PC-3 (cell line): ENCODE measurements at regions not wholly inside any gene's neighbourhood (a gene's known extent, or its start where the extent isn't known, plus 50 kb on each side); places are given as distances from the start of the nearest gene placed in this dataset.

Experiments
- CTCF ChIP-seq: fragments of 300-600 bp; sonication (generic); conservative IDR thresholded peaks from 2 replicates; pipeline ENCODE4 v1.5.1; 2017; ENCODE audit warnings: antibody characterized with exemption, low read depth, mild to moderate bottlenecking, low read length
- EZH2 ChIP-seq: fragments of 300-600 bp; sonication (generic); IDR thresholded peaks from one replicate; pipeline ENCODE4 v1.6.1; 2017; ENCODE audit warnings: antibody characterized with exemption, mild to moderate bottlenecking, low read length; ENCODE audit not compliant: unreplicated experiment
- EZH2phosphoT487 ChIP-seq: fragments of 300-600 bp; sonication (generic); IDR thresholded peaks from 2 replicates; pipeline ENCODE4 v1.6.1; 2018; ENCODE audit warnings: mild to moderate bottlenecking, antibody characterized with exemption, low read length, borderline replicate concordance

DNA sequence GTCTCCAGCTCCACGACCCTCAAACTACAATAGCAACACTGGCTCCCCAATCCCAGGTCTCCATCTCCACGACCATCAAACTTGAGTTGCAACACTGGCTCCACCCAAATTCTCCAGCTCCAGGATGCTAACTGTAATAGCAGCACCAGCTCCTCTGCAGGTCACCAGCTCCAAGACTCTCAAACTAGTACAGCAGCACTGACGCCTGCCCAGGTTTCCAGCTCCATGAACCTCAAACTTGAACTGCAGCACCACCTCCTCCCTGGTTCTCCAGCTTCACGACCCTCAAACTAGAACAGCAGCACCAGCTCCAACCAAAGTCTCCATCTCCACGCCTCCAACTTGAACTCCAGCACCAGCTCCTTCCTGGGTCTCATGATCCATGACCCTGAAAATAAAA, 353.8 kb downstream of the PREX1 start:
- TF ChIP-seq EZH2phosphoT487 (no peak), CTCF (no peak), EZH2 (no peak)
